Keratinocyte (primary cell): ENCODE measurements at regions not wholly inside any gene's neighbourhood (a gene's known extent, or its start where the extent isn't known, plus 50 kb on each side); places are given as distances from the start of the nearest gene placed in this dataset.

Experiments used
- DNase-seq: peaks from one replicate; pipeline ENCODE4 v3.0.0-alpha.2; 2011; ENCODE audit warnings: low read depth, missing footprints, low spot score
- FAIRE-seq: peaks from 2 replicates; lab custom pipeline; 2011; peaks lifted over from hg19 to GRCh38; lab: Jason Lieb, UNC
- H2AFZ ChIP-seq: 2 replicates; pipeline ENCODE4 v1.6.0; 2012; ENCODE audit warnings: low read length, control low read depth, inconsistent platforms; ENCODE audit not compliant: control insufficient read depth
- H3K27ac ChIP-seq: 2 replicates; pipeline ENCODE4 v1.5.1; 2011; ENCODE audit warnings: low read length; ENCODE audit not compliant: control insufficient read depth, insufficient read depth
- H3K27me3 ChIP-seq: 3 replicates; pipeline ENCODE4 v1.6.0; 2011; ENCODE audit warnings: low read length; ENCODE audit not compliant: control insufficient read depth, insufficient read depth; ENCODE audit errors: extremely low read depth
- H3K36me3 ChIP-seq, 2 experiments: 2 replicates in 1 of 2; 3 replicates in 1 of 2; pipeline ENCODE4 v1.5.1; 2011; ENCODE audit warnings: low read length in 2 of 2, mild to moderate bottlenecking in 1 of 2; ENCODE audit not compliant: control insufficient read depth in 2 of 2, insufficient read depth in 2 of 2; ENCODE audit errors: extremely low read depth in 1 of 2
- H3K4me1 ChIP-seq: 3 replicates; pipeline ENCODE4 v1.5.1; 2011; ENCODE audit warnings: low read length; ENCODE audit not compliant: control insufficient read depth, insufficient read depth; ENCODE audit errors: extremely low read depth
- H3K4me2 ChIP-seq: 3 replicates; pipeline ENCODE4 v1.6.0; 2011; ENCODE audit warnings: low read depth, low read length; ENCODE audit not compliant: control insufficient read depth, insufficient read depth; ENCODE audit errors: extremely low read depth
- H3K4me3 ChIP-seq, 3 experiments: fragments of 200-600 bp in 1 of 3; sonication (generic) in 1 of 3; 2 replicates in 2 of 3; 3 replicates in 1 of 3; pipeline ENCODE4 v1.5.1; 2011 to 2016; ENCODE audit warnings: low read length in 3 of 3, mild to moderate bottlenecking in 3 of 3, control low read depth in 2 of 3, inconsistent platforms in 1 of 3, low read depth in 1 of 3, mixed read lengths in 1 of 3, mixed run types in 1 of 3, moderate library complexity in 1 of 3; ENCODE audit not compliant: control insufficient read depth in 2 of 3, insufficient read depth in 2 of 3; ENCODE audit errors: extremely low read depth in 1 of 3
- H3K79me2 ChIP-seq: 2 replicates; pipeline ENCODE4 v1.6.0; 2012; ENCODE audit warnings: low read length; ENCODE audit not compliant: control insufficient read depth, insufficient read depth
- H3K9ac ChIP-seq: 3 replicates; pipeline ENCODE4 v1.6.0; 2011; ENCODE audit warnings: low read length; ENCODE audit not compliant: control insufficient read depth, insufficient read depth; ENCODE audit errors: extremely low read depth
- H3K9me1 ChIP-seq: 3 replicates; pipeline ENCODE4 v1.6.0; 2011; ENCODE audit warnings: low read length; ENCODE audit not compliant: control insufficient read depth, insufficient read depth; ENCODE audit errors: extremely low read depth
- H3K9me3 ChIP-seq: 2 replicates; pipeline ENCODE4 v1.5.1; 2012; ENCODE audit warnings: low read depth, low read length; ENCODE audit not compliant: control insufficient read depth
- H4K20me1 ChIP-seq: 3 replicates; pipeline ENCODE4 v1.6.0; 2011; ENCODE audit warnings: low read length; ENCODE audit not compliant: control insufficient read depth, insufficient read depth; ENCODE audit errors: extremely low read depth
- EZH2 ChIP-seq: IDR thresholded peaks from one replicate; pipeline ENCODE4 v1.6.1; 2012; ENCODE audit warnings: inconsistent platforms, mild to moderate bottlenecking, low read length, moderate library complexity
- dilution Hi-C: fragments of 300-500 bp; cut with MboI; formaldehyde crosslinking; loops from one replicate; pipeline ENCODE4 v1.7.0; 2020; ENCODE audit warnings: low sequenced_read_pairs; ENCODE audit not compliant: extremely low pct_ligation_motif_present
- TF ChIP-seq, protein P1 (sequence below), 3 experiments: IDR thresholded peaks in 1 of 3; conservative IDR thresholded peaks in 1 of 3; optimal IDR thresholded peaks in 1 of 3; 2 replicates in 2 of 3; 3 replicates in 1 of 3; pipeline versions ENCODE3 to v1.5.1; 2011; ENCODE audit warnings: low read length in 3 of 3, mild to moderate bottlenecking in 3 of 3, moderate library complexity in 2 of 3, control low read depth in 1 of 3, inconsistent platforms in 1 of 3; ENCODE audit not compliant: insufficient read depth in 2 of 3; ENCODE audit errors: extremely low read depth in 1 of 3

DNA sequence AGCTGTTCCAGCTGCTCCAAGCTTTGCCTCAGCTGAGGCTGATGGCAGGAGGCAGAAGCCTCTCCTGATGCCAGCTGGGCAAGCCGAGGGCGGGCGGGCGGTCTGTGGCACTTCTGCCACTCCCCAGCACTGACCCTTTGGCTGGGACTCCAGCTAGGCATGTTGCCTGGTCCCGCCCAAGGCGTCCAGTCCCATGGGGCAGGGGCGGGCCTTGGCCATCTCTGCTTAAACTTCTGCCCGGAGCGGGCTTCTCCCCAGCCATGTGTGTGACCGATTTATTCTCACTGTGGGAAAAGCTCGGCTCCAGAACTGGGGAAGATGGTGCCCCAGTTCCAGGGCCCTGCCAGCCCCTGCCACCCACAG is 349.1 kb downstream of the SEC14L1 start:
- H3K36me3 ChIP-seq = peaks cover 45 to 63% of the 10 kb centered on the region in 2 experiments
- H3K4me2 ChIP-seq = no peak overlapping the region
- peaks cover 10% of the 10 kb centered on the region for H3K79me2 ChIP-seq
- no peak overlapping the region for H3K4me3 ChIP-seq
- no peaks in the 10 kb centered on the region for H3K9me1 ChIP-seq
- no peaks in the 10 kb centered on the region for H3K9me3 ChIP-seq
- H2AFZ ChIP-seq = no peak overlapping the region
- TF ChIP-seq, protein P1, sequence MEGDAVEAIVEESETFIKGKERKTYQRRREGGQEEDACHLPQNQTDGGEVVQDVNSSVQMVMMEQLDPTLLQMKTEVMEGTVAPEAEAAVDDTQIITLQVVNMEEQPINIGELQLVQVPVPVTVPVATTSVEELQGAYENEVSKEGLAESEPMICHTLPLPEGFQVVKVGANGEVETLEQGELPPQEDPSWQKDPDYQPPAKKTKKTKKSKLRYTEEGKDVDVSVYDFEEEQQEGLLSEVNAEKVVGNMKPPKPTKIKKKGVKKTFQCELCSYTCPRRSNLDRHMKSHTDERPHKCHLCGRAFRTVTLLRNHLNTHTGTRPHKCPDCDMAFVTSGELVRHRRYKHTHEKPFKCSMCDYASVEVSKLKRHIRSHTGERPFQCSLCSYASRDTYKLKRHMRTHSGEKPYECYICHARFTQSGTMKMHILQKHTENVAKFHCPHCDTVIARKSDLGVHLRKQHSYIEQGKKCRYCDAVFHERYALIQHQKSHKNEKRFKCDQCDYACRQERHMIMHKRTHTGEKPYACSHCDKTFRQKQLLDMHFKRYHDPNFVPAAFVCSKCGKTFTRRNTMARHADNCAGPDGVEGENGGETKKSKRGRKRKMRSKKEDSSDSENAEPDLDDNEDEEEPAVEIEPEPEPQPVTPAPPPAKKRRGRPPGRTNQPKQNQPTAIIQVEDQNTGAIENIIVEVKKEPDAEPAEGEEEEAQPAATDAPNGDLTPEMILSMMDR (optimal IDR thresholded peaks at IDR 0.05 in 1 of 3, IDR thresholded peaks at IDR 0.05 in 1 of 3, conservative IDR thresholded peaks at IDR 0.05 in 1 of 3; ENCODE audit: extremely low read depth in 1 of 3, insufficient read depth in 2 of 3, low read length in 3 of 3) = no peak
- TF ChIP-seq EZH2 = no peak
- H3K9ac ChIP-seq = no peak overlapping the region
- DNase-seq (no peak), FAIRE-seq (no peak)
- H3K27ac ChIP-seq = no peak overlapping the region
- no peaks in the 10 kb centered on the region for H3K4me1 ChIP-seq
- H4K20me1 ChIP-seq = peaks cover 15% of the 10 kb centered on the region
- dilution Hi-C loops = no loop called here
- no peaks in the 10 kb centered on the region for H3K27me3 ChIP-seq

DNA sequence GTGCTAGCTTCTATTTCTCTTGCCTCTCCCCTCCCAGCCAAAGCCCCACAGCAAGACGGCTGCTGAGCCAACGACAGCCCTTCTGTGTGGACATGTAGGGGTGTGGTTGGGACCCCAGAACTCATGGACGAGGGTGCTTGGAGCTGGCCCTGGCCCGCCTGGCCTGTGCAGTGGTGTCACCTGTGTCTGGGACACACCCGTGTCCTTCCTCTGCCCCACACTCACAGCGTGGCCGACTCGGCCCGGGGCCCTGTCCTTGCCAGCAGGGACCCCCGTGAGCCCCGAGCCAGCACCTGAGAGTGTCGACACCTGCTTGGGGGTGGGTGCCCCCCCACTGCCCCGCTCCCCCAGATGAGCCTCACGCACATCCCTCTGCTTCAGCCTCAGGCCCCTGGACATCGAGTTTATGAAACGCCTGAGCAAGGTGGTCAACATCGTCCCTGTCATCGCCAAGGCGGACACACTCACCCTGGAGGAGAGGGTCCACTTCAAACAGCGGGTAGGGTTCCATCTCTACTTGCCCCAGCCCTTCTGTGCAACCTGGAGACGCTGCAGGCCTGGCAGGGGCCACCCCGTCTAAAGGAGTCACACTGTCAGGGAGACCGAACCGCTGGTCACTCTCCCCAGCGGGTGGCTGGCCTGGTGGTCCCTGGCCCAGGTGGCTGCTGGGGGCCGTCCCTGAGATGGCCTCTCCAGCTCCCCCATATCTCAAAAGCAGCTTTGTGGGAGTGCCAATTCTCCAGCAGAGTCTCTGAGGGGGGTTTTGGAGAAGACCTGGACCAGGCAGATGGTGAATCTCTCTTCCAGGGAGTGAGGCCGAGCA is 349.8 kb downstream of the SEC14L1 start:
- Histone ChIP-seq H3K4me2 (no peak overlapping the region), H3K9me1 (no peaks in the 10 kb centered on the region), H3K27me3 (no peaks in the 10 kb centered on the region), H3K4me1 (no peaks in the 10 kb centered on the region), H3K9ac (no peak overlapping the region), H3K79me2 (peaks cover 3% of the 10 kb centered on the region), H3K27ac (no peak overlapping the region), H3K9me3 (no peaks in the 10 kb centered on the region), H3K36me3 (peaks cover 49 to 67% of the 10 kb centered on the region in 2 experiments), H3K4me3 (no peak overlapping the region), H2AFZ (no peak overlapping the region), H4K20me1 (peaks cover 8% of the 10 kb centered on the region)
- DNase-seq (no peak), FAIRE-seq (no peak)
- TF ChIP-seq, protein P1 (optimal IDR thresholded peaks at IDR 0.05 in 1 of 3, IDR thresholded peaks at IDR 0.05 in 1 of 3, conservative IDR thresholded peaks at IDR 0.05 in 1 of 3; ENCODE audit: extremely low read depth in 1 of 3, insufficient read depth in 2 of 3, low read length in 3 of 3) = no peak
- TF ChIP-seq EZH2 = no peak
- dilution Hi-C loops = no loop called here
